Globus pallidus (tissue), 1 donor: ENCODE measurements at regions not wholly inside any gene's neighbourhood (a gene's known extent, or its start where the extent isn't known, plus 50 kb on each side); places are given as distances from the start of the nearest gene placed in this dataset.
"Not testable (repeated sequence)": the region's sequence is repeated elsewhere in the genome, so short reads cannot be mapped to it uniquely, and the experiment has no call there.

Experiments
- DNase-seq: peaks from one replicate; pipeline ENCODE4 v3.0.0-alpha.2; 2015; ENCODE audit warnings: low spot score

DNA sequence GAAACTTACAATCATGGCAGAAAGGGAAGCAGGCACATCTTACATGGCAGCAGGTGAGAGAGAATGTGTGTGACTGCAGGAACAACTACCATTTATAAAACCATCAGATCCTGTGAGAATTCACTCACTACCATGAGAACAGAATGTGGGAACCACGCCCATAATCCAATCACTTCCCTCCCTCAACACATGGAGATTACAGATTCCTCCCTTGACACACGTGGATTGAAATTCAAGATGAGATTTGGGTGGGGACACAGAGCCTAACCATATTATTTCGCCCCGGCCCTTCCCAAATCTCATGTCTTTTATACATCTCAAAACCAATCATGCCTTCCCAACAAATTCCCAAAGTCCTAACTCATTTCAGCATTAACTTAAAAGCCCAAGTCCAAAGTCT, 203.6 kb downstream of the C12orf75 start:
- DNase-seq = no peak

DNA sequence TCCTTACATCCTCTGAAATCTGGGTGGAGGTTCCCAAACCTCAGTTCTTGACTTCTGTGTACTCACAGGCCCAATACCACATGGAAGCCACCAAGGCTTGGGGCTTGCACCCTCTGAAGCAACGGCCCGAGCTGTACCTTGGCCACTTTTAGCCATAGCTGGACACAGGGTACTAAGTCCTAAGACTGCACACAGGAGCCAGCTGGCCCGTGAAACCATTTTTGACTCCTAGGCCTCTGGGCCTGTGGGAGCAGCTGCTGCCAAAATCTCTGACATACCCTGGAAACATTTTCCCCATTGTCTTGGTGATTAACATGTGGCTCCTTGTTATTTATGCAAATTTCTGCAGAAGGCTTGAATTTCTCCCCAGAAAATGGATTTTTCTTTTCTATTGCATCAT, 204.5 kb downstream of the C12orf75 start:
- not testable (repeated sequence) for DNase-seq

DNA sequence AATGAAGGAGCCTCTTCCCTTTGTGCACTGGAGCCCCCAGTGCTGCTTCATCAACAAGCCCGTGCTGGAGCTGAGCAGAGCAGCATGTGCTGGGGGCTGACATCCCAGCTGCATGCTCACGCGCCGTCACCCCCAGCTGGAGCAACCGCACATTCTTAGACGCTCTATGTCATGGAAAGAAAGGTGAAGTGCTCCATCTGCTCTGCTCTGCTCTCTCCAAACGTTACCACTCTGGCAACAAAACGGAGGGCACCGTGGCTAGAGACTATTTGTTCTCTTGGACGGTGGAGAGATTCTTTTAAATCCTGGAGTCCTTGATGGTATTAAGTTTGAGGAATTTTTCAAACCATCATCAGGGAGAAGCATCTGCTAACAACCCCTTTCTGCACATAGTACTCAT, 208.4 kb downstream of the C12orf75 start:
- no peak for DNase-seq

DNA sequence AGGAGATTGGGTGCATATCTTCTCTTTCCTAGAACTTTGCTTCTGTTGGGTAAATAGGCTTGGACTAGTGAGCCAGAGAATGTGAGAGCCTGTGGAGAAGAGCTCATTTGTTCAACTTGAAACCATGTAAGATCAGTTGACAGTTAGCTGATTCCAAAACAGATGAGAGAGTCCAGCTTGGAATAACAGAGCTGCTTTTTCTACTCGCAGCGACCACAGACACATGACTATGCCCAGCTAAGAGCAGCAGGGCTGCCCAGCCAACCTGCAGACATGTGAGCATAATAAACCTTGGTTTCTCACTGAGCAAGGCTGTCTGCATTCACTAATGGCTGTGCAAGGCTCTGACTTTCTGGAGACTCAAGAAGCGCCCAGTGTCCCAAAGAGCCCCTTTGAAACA, 209.2 kb downstream of the C12orf75 start:
- DNase-seq = no peak

DNA sequence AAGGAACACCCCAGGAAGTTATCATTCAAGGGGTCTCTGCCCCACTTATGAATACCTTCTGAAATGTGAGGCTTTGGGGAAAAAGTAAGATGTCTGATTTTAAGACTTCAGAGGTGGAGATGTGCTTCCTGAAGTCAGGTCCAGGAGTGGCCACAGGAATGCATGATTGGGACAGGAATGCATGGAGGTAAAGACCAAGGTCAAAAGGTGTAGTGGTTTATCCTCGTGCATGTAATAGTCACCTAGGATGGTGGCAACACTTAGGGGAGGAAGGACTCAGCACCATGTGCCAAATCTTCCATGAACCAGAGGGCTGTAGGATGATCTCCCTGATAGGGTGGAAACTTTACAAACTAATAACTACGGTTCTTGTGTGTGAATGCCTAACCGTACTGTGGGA, 217.3 kb downstream of the C12orf75 start:
- DNase-seq = no peak

DNA sequence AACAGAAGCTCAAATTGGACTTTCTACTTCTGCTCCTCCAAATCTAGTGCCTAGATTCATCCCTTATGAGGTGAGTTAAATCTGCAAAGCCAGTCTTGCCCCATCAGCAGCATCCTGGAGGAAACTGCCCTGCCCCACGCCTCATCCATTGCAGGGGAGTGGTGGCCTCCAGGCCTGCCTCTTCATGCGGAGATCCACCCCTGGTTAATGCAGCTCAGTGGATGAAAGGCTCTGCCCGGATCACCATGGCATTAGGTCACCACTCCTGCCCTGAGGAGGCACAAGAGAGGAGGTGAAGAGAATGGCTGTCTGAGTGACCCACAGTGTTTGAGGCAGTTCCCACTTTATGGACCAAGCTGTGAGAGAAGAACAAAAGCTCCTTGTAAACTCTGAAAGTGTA, 218.1 kb downstream of the C12orf75 start:
- no peak for DNase-seq

DNA sequence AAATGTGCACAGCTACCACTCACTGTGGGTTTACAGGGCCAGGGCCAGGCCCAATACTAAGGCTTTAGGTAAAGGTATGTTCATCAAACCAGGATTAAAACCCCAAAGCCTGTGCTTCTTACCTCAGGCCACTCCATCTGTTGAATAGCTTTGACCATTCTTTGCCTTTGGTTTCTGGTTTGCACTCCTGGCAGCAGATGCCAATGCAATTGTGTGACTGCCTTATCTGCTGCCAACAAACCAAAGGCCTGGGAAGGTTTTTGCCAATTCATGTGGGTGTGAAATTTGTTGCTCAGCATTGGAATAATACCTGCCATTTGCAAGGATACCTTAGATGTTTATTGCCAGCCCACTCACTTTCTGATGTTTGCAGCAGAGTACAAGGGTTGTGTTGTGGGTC, 221.6 kb downstream of the C12orf75 start:
- no peak for DNase-seq

DNA sequence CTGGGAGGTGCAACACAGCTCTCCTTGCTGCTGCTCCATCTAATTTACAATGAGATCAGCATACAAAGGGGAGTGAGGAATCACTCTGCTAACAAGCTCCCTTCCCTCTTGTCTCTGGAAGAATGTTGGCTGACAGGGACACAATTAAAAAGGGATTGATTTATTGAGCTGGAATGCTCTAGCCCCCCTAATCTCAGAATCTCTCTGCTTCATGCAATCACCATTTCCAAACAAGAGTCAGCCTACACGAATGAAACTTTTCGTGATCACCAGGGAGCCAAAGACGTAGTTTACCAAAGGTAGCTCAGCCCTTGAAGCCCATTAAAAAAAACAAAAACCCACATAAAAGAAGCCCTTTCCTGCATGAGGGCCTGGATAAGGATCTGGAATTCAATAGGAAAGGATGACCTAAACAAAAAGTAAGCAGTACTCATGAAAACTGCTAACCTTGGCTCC, 223.8 kb downstream of the C12orf75 start:
- DNase-seq = no peak

DNA sequence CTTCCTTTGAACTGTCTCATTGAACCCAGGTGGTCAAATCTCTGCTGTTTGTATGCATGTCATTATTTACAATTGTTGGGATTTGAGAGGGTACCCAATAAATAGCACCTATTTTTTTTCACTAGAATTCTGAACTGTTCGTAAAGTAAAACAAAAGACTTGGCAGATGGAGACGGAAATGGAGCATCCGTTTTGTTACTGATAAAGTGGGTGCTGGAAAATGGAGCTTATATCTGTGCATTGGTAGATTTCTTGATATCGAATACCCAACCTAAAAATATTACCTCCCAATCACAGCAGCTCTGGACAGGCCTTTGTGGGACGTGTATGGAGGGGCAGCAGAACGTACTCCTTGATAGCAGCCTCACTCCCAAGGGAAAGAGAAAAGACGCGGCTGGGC, 224.4 kb downstream of the C12orf75 start:
- DNase-seq = no peak

DNA sequence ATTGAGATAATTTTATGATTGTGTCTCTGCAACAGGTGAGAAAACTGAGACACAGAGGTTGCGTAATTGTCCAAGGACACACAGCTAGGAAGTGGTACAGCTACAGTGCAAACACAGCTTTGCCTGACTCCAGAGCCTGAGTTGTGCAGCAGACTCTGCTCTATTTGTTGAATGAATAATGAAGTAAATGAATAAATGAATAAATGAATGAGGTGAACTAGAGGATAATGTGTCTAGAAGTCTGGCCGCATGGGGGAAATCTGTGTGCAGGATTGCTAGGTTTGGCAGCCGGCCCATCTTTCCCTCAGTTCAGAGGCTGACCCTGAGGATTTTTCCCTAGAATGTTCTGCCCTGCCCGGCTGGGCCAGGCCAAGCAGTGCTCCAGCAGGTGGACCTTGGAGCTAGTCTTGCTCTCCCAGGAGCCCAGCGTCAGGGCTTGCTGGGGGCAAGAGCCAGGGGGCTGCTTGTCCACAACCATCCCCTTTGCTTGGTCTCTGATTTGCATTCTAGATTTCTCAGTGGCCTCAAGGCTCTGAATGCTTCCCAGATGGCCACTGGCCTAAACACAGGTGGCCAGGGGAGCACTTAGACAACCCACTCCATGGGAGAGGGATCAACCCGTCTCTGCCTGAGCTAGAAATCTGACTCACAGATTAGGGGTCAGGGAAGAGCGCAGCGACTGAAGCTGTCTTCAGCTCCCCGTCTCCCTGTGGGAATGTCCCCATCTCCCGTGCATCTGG, 225.2 kb downstream of the C12orf75 start:
- no peak for DNase-seq

DNA sequence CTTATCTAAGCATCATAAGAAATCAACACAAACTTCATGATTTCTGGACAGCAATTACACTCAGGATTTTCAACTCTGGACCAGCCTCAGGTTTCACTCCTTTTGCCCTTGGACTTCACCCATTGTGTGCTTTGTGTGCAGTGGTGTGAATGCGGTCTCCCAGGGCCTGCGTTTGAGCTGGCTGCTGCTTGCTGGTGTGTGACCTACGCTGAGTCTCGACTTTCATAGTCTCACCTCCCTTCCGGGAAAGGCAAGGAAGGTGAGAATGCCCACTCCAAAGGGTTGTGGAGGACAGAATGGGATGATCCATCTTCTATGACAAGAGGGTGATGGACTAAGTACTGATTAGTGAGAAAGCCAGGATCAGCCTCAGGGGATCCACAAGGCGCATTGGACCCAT, 228.8 kb downstream of the C12orf75 start:
- DNase-seq = no peak

DNA sequence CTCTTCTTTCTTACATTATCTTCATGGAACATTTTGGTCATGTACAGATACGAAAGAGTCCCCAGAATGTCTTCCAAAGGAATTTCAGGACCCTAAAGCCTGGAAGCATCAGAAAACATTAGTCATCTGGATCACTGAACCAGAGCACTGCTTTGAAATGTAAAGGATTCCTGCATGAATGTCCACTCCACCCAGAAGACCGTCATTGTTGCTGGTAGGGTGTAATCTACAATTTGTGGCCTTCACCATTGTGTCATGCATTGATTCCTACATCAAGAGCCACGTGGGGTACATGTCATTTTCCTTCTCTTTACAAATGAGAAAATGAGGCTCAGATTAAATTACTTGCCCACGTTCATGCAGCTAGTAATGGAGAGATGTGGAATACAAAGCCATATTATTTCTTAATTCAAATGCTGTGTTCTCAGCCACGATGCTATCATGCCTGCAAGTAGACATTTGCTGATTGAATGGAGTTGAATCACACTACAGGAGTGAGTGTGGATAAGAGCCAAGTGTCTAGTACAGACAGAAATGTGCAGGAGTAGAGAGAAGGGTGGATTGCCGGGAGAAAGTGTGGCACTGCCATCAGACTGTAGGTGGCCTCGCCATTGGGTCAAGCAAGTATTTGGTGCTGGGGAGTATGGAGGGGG, 231.2 kb downstream of the C12orf75 start:
- DNase-seq = no peak

DNA sequence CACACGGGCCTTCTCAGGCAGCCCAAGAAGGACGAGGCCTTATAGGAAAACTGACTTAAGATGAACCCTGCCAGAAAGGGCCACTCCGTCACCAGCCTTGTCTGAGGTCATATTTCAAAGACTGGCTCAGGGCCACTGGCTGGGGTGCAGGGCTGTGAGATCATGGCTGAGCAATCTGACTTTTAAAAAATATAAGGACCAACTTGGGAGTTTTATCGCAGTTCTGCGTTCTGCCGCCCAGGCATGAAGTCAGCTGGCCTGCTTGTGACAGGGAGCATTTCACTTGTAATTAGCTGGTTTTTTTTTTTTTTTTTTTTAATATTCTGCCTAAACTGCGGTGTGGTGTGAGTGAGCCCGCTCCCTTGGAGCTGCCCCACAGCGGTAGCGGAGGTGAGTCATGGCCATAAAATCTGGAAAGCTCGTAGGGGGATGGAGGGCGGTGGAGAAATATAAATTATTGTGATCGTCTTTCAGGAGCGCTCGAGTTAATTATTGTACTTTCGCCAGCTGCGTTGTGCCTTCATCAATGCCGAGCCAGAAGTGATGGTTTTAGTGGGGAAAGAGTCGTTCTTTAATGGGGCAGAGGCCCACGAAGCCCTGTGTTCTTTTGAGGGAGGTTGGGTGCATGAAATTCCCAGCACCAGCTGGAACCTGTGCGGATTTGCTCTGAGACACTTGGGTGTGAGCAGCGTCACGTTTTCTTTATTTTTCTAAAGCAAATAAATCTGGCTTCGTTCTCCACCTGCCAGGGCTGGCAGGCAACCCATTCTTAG, 231.9 kb downstream of the C12orf75 start:
- DNase-seq = no peak

DNA sequence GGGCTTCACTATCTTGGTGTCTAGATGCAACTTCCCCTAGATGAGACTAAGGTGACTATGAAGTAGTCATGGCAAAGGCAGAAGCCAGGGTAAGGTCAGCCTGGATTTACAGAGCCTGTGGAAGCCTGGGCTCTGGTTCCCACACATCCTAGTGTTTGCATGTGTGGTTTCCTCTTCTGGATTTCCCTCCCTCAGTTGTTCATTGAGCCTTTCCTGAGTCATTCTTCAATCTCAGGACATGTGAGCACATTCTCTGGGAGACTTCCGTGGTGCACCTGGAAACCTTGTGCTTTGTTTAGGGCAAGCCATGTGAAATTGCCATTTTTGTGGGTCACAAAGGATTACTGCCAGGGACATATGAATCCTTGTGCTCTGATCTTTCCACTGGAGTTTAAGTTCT, 236.6 kb downstream of the C12orf75 start:
- no peak for DNase-seq

DNA sequence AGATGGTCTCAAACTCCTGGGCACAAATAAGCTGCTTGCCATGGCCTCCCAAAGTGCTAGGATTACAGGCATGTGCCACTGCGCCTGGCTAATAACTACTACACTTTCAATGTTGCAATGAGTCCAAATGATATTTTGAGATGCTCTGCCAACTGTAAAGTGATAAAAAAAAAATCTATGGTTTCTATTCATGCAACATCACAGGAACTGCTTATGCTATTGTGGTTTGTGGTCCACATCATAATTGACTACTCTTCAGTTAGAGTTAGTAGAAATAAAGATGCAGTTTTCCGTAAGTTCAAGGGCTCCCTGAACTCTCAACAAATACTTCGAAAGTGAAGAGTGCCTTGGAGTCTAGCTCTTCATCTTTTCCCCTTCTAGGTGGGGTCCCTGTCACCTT, 239.4 kb downstream of the C12orf75 start:
- no peak for DNase-seq

DNA sequence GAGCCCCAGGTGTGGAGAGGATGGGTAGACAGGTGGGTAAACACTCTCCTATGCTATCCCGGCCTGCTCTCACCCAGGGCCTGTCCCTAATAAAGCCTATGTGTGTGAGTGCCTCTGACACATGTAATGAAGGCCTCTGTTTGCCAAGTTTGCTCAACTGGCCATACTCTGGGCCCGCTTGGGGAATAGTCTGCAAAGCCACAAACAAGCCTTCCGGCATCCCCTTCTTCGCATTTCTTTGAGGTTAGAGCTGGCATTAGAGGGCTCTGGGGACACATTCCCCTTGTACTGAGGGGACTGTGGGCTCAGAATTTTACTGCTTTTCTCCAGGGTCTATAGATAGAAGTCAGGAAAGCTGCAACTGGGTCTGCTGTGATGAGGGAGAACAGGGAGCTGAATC, 240.5 kb downstream of the C12orf75 start:
- no peak for DNase-seq

DNA sequence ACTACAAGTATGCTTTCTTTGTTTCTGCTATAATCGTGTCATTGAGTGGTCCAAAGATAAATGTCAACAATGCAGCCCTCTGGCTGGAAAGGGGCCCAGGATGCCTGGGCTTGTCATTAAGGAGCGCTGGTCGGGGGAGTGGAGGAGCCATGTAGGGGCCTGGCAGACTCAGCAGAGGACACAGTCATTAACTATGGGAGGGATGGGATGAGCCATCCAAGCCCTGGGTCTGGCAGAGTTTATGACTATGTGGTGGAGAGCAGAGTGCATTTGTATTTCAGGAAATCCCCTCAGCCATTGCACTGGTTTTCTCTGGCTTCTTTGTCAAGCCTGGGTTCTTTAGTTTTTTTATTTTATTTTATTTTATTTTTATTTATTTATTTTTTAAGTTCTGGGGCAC, 243.1 kb downstream of the C12orf75 start:
- DNase-seq = no peak

DNA sequence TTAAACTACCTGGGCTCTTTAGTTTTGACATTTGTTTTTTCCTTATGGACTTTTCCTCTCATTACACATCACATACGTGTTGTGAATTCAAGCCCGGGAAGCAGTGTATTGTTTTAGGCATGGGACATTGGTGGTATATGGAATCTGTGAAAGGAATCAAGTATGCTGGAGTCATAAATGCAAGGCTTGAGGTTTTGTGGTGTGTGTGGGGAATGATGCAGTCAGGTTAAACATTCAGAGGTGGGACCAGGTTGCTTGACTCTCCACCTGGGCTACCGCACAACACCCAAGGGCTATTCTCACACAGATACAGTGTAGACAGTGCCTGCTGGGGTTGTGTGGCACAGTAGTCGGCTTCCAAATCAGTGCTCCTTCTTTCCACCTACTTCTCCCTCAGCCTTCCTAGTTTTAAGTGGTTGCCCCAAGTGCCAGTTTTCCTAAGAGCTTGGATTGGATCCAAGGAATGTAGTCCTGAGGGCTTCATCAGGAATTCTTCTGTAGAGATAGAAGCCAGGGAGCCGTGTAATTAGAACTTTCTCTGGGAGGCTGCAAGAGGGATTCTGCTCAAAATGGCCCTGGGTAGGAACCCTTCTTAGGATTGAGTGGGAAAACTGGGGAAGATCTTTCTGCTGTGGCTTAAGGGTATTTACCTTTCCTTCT, 243.7 kb downstream of the C12orf75 start:
- DNase-seq = no peak

DNA sequence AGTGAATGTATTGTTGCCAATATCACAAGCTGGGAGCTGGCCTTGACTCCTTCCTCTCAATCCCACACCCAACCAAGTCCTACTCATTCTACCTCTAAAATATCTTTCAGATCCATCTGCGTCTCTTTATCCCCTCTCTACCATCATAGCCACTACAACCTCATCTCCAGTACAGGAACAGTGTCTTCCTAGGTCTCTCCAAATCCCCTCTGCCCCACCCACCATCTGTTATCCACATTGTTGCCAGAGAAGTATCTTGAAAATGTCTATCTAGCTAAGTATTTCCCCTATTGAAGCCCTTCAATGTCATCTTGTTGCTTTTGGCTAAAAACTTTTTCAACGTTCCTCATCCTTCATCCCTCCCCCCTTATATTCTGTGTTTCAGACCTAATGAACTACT, 244.7 kb downstream of the C12orf75 start:
- DNase-seq = no peak

DNA sequence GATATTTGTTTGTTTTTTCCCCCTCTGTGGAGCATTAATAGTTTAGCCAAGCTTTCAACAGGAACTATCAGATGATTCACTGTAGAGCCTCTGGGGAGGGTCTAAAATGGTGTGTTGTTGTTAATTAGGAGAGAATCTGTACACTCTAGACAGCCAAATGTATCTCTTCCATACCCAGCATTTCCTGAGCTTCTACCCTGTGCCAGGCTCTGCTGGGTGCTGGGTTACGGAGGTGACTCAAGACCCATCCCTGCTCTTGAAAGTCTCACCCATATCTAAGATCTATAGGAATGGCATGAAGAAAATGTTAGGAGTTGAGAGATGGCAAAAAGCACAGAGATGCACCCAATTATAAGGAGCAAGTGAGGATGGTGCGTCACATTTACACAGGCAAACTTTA, 245.8 kb downstream of the C12orf75 start:
- DNase-seq = no peak

DNA sequence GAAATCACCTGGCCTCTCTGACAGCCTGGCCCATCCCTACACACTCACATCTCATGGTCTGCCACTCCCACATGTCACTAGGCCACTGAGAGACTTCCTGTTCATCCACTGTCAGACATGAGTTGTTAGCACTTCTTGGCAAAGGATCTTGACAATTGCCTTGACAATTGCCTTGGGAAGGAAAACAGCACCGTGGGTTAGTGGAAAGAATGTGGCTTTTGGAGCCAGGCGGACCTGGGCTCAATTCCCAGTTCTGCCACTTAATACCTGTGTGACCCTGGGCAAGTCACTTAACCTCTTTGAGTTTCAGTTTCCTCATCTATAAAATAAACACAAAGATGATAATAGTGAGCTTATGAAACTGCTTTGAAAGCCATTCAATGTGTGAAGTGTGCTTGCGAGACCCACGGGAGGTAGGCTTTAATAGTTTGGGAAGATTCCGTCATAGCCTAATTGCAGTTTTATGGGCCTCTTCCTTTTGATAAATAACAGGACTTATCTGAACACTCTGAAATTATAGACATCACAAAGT, 250.4 kb downstream of the C12orf75 start:
- DNase-seq = no peak

DNA sequence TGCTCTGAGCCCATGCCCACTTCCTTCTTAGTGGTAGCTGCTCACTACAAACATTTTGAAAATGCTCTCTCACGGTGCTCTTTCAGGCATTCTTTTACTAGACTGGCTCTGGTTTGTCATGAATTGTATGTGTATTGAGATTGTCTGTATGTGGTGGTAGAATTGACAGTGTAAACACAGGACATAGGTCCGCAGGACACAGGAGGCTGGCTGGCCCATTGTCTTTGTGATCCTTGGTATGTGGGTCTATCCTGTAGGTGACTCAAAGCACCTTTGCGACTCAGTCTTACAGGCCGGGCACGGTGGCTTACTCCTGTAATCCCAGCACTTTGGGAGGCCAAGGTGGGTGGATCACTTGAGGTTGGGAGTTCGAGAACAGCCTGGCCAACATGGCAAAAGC, 250.9 kb downstream of the C12orf75 start:
- no peak for DNase-seq
